GM12873 (cell line): ENCODE measurements at regions not wholly inside any gene's neighbourhood (a gene's known extent, or its start where the extent isn't known, plus 50 kb on each side); places are given as distances from the start of the nearest gene placed in this dataset.

Experiments
- CTCF ChIP-seq: IDR thresholded peaks from 2 replicates; pipeline ENCODE4 v1.5.1; 2012; ENCODE audit warnings: low read depth, mild to moderate bottlenecking, moderate library complexity, low read length, control low read depth; ENCODE audit not compliant: insufficient read depth; ENCODE audit errors: missing control alignments

GRCh38 chr18:6486764-6487426 lies 72.2 kb upstream of the L3MBTL4 start:
- no peak for TF ChIP-seq CTCF

GRCh38 chr18:6487968-6488367 lies 73.3 kb upstream of the L3MBTL4 start:
- TF ChIP-seq CTCF = no peak

- no peak for TF ChIP-seq CTCF
Observed at GRCh38 chr18:6488956-6489355, 74.2 kb upstream of the L3MBTL4 start.

- no peak for TF ChIP-seq CTCF
Observed at GRCh38 chr18:6489977-6490376, 75.3 kb upstream of the L3MBTL4 start.

GRCh38 chr18:6493194-6493593 lies 78.5 kb upstream of the L3MBTL4 start:
- no peak for TF ChIP-seq CTCF

- TF ChIP-seq CTCF = no peak
Observed at GRCh38 chr18:6495536-6495935, 80.8 kb upstream of the L3MBTL4 start.

- TF ChIP-seq CTCF = no peak
Observed at GRCh38 chr18:6497543-6497942, 82.8 kb upstream of the L3MBTL4 start.
